ENCODE measurements at regions not wholly inside any gene's neighbourhood (a gene's known extent, or its start where the extent isn't known, plus 50 kb on each side); places are given as distances from the start of the nearest gene placed in this dataset.

DNA sequence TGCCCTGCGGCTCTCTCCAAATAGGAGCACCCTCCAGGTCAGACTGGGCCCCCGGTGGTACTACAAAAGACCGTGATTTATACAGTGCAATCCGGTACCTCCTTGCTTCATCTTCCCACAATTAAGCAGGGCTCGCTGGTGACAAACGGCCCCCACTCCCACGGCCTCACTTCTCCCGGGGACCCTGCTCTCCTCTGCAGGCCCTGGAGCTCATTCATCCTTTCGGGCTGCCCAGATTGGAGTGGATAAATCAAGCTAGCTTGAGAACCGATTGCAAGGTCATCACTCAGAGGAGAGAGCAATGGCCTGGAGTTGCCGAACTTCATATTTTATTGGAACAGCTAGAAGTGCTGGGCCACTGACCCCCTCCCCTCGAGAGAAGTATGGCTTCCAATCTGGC lies 193.5 kb upstream of the IRX6 start:
- TF ChIP-seq, protein P1, sequence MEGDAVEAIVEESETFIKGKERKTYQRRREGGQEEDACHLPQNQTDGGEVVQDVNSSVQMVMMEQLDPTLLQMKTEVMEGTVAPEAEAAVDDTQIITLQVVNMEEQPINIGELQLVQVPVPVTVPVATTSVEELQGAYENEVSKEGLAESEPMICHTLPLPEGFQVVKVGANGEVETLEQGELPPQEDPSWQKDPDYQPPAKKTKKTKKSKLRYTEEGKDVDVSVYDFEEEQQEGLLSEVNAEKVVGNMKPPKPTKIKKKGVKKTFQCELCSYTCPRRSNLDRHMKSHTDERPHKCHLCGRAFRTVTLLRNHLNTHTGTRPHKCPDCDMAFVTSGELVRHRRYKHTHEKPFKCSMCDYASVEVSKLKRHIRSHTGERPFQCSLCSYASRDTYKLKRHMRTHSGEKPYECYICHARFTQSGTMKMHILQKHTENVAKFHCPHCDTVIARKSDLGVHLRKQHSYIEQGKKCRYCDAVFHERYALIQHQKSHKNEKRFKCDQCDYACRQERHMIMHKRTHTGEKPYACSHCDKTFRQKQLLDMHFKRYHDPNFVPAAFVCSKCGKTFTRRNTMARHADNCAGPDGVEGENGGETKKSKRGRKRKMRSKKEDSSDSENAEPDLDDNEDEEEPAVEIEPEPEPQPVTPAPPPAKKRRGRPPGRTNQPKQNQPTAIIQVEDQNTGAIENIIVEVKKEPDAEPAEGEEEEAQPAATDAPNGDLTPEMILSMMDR (IDR thresholded peaks at IDR 0.05), result no peak
- TF ChIP-seq POLR2AphosphoS5 (IDR thresholded peaks at IDR 0.05) (no peak), EP300 (IDR thresholded peaks at IDR 0.05) (no peak)
